HG03457 (cell line): ENCODE measurements at regions not wholly inside any gene's neighbourhood (a gene's known extent, or its start where the extent isn't known, plus 50 kb on each side); places are given as distances from the start of the nearest gene placed in this dataset.

Source experiments
- ATAC-seq: cut with Tn5 transposase; IDR thresholded peaks from one replicate; pipeline ENCODE4 v1.9.1; 2021; ENCODE audit warnings: moderate number of reproducible peaks; ENCODE audit not compliant: unreplicated experiment

DNA sequence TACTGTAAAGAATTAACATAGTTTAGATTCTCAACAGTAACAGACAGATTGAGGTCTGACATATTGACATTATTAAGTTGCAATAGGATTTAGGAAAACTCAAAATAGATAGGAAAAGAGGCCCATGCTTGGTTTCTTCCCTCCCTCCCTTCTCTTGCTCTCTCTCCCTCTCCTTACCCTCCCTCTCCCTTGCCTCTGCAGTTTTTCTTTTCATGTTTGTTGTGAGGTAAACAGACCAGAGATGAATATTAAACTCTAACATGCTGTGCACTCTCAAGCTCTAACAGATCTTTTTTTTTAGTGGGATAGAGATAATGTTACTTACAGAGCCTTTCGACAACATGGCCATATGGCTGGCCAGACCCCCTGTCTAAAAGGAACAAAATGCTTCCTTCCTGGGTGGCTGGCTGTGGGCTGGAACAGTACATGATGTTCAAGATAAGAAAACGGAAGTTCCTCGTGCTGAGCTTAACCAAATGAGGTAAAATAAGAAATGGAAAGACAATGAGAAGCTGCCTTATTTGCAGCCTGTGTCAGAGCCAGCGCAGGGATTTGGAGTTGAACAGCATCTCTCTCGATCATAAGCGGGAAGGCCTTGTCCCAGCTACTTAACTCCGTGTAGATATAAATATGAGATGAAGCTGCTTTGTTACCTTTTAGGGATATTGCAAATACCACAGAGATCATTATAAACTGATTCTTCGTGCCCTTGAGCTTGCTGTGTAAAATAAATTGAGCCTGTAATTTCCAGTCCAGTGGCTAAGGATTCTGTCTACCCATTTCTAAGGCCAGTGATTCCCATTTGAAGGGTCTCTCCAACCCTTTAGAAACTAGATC lies 391.9 kb upstream of the NPVF start:
- no peak for ATAC-seq

- no peak for ATAC-seq
Observed at GRCh38 chr7:25621993-25622392, 393.7 kb upstream of the NPVF start.

GRCh38 chr7:25622695-25623094 lies 394.4 kb upstream of the NPVF start:
- ATAC-seq, result no peak

- ATAC-seq, result no peak
Observed at GRCh38 chr7:25624051-25624450, 395.8 kb upstream of the NPVF start.

GRCh38 chr7:25624833-25625232 lies 396.5 kb upstream of the NPVF start:
- no peak for ATAC-seq

GRCh38 chr7:25625306-25625992 lies 397.2 kb upstream of the NPVF start:
- no peak for ATAC-seq

- no peak for ATAC-seq
Observed at GRCh38 chr7:25626451-25627131, 398.3 kb upstream of the NPVF start.

GRCh38 chr7:25628446-25628845 lies 400.2 kb upstream of the NPVF start:
- no peak for ATAC-seq

DNA sequence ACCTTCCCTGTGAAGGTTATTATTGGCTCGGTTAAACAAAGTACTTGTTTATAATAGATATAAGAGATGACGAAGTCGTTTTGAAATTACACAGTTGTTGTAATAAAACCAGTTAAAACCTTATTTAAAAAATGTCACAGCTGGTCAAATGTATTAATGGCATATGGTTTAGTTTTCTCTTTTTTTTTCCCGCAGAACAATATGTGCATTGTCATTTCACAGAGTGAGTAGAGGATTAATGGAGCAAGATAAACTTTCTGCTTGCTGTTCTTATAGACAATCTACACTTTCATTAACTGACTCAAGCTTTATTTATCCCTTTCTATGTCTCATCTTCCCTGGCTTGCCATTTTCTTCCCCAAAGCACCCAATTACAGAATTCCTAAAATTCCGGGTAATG lies 404.3 kb upstream of the NPVF start:
- no peak for ATAC-seq

DNA sequence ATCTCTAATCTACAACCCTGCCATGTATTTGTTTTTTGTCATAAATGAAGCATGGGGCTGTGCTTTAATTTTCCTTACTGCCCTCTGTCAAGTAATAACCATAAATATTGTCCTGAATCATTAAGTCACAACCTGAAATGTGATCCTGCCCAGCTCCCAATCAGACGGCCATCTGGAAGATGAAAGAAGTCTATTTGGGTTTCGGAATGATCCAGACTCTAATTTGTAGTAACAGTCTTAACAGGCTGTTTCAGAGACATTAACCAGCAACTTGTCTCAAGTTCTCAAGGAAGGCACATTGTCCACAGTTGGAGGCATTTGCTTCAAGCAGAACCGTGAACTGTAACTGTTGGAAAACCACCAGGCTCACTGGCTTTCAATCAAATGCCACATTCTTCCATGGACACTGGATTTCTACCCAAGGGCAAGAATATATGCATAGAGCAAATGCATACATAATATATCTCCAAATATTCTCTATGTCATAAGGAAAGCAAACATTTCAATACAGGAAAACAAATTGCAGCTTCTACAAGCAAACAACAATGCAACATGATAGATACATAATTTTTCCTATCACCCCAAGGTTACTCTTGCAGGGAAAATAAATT lies 405.2 kb upstream of the NPVF start:
- no peak for ATAC-seq

DNA sequence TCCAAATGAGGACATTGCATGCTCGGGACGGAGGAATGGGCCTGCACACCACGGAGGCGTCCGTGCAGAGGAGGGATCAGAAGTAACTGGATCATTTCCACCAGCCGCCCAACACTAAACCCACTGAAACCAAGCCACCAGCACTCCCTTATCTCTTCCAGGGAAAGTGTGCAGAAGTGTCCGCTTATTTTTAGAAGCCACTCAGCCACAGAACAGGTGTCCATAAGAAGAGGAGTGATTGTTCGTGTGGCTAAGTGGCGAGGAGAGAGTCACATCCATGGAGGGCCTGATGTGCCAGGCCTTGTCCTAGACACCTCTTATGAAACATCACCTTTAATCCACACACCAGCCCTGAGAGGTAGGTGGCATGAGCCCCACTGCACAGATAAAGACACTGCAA lies 407.9 kb upstream of the NPVF start:
- no peak for ATAC-seq

- no peak for ATAC-seq
Observed at GRCh38 chr7:25636871-25637283, 408.6 kb upstream of the NPVF start.

GRCh38 chr7:25638068-25638467 lies 409.8 kb upstream of the NPVF start:
- no peak for ATAC-seq

- ATAC-seq, result no peak
Observed at GRCh38 chr7:25638590-25639244, 410.4 kb upstream of the NPVF start.

DNA sequence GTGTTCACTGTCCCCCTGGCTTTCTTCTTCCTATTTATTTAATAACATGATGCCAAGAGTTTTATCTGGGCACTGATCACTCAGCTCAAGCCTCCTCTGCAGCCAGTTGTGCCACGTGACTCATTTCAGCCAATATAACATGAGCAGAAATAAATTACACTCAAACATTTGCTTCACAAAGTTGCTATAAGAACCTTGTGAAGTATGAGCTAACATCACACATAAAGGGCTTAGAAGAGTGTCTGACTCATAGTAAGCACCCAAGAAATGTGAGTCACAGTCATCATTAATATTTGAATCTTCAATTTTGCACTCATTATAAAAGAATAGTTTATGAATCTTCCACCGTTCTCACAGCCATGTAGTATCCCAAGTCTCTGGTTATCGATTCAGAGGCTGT lies 414.6 kb upstream of the NPVF start:
- ATAC-seq, result no peak

DNA sequence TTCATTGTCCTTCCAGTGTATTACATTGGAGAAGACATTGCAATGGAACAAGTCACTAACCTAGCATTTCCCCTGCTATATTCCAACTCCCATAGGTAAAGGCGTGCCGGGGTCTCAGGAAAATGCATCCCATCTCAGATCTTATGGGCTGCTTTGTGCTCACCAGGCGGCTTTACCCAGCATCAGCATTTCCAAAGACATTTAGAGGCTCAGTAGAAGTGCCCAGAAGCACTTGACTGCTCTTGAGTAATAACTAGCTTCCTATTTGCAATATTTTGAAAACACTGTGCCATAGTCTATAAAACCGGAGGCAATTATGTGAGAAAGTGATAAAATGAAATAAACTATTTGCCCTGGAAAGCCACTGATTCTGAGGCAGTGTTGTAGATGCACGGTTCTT lies 415.0 kb upstream of the NPVF start:
- ATAC-seq, result no peak

GRCh38 chr7:25643770-25644394 lies 415.6 kb upstream of the NPVF start:
- ATAC-seq, result no peak

DNA sequence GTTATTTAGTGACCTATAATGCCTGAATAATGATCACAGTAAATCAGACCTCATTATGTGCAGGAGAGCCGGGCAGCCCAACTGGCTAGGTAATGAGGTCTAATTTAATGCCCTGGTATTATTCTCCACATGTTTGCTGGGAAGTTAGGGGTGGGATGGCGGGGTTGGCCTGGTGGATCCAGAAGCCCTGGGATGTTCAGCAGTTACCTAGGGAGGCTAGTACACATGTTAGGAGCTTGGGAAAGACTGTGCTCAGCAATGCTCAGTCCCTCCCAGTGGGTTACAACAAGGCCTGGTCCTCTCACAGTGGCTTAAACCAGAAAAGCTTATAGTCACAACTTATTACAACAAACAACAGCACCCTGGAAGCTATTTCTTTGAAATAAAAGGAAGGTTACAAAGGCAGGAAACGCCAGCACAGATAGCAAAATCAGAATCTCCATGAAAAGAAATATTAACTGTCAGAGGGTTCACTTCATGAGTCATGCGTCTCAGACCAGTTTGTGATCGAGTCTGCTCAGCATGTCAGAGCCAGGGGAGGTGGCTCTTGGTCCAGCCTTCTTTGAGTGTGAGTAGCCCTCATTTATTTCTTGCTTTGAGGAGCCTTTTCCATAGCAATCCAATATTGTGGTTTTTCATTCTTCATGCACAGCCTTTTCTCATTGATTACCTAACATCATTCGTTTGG lies 418.6 kb upstream of the NPVF start:
- no peak for ATAC-seq

- ATAC-seq, result no peak
Observed at GRCh38 chr7:25647872-25648271, 419.6 kb upstream of the NPVF start.

- no peak for ATAC-seq
Observed at GRCh38 chr7:25652366-25652765, 424.1 kb upstream of the NPVF start.
